Neuronal stem cell (in vitro differentiated cells): ENCODE measurements at regions not wholly inside any gene's neighbourhood (a gene's known extent, or its start where the extent isn't known, plus 50 kb on each side); places are given as distances from the start of the nearest gene placed in this dataset.

Experiments used
- DNase-seq: peaks from one replicate; pipeline ENCODE4 v3.0.0-alpha.2; 2013; ENCODE audit warnings: low spot score
- H2AFZ ChIP-seq: one replicate; pipeline ENCODE4 v1.6.1; 2013; ENCODE audit warnings: mild to moderate bottlenecking, low read length, inconsistent platforms
- H2AK5ac ChIP-seq: 2 replicates; pipeline ENCODE4 v1.6.1; 2013; ENCODE audit warnings: low read depth, mild to moderate bottlenecking, inconsistent platforms, low read length, moderate library complexity, mixed read lengths
- H2BK120ac ChIP-seq: 2 replicates; pipeline ENCODE4 v1.6.1; 2013; ENCODE audit warnings: low read depth, mild to moderate bottlenecking, inconsistent platforms, low read length, moderate library complexity, mixed read lengths
- H2BK12ac ChIP-seq: one replicate; pipeline ENCODE4 v1.6.1; 2013; ENCODE audit warnings: low read length, inconsistent platforms
- H2BK15ac ChIP-seq: 2 replicates; pipeline ENCODE4 v1.6.1; 2013; ENCODE audit warnings: mild to moderate bottlenecking, low read length, inconsistent platforms, mixed read lengths
- H2BK5ac ChIP-seq: one replicate; pipeline ENCODE4 v1.6.1; 2013; ENCODE audit warnings: inconsistent platforms, mild to moderate bottlenecking, low read length, moderate library complexity
- H3K14ac ChIP-seq: one replicate; pipeline ENCODE4 v1.6.1; 2013; ENCODE audit warnings: low read length, inconsistent platforms
- H3K18ac ChIP-seq: 2 replicates; pipeline ENCODE4 v1.6.1; 2013; ENCODE audit warnings: low read length, inconsistent platforms
- H3K23ac ChIP-seq: 2 replicates; pipeline ENCODE4 v1.6.1; 2013; ENCODE audit warnings: low read depth, mild to moderate bottlenecking, mixed read lengths, low read length, inconsistent platforms; ENCODE audit not compliant: poor library complexity
- H3K27ac ChIP-seq: replicated peaks from 3 replicates; pipeline ENCODE4 v1.5.1; 2013; ENCODE audit warnings: low read length, inconsistent platforms
- H3K27me3 ChIP-seq, 3 experiments: 2 replicates each; pipeline ENCODE4 v1.6.1; 2013; ENCODE audit warnings: low read length in 3 of 3, mild to moderate bottlenecking in 2 of 3, inconsistent platforms in 1 of 3, low read depth in 1 of 3, mixed read lengths in 1 of 3, moderate library complexity in 1 of 3; ENCODE audit not compliant: control insufficient read depth in 3 of 3, insufficient read depth in 3 of 3
- H3K36me3 ChIP-seq, 2 donors: replicated peaks in 1 of 2; 2 replicates each; pipeline ENCODE4 v1.6.1; 2013; ENCODE audit warnings: low read length in 2 of 2; ENCODE audit not compliant: control insufficient read depth in 2 of 2, insufficient read depth in 2 of 2
- H3K4ac ChIP-seq: 2 replicates; pipeline ENCODE4 v1.6.1; 2013; ENCODE audit warnings: inconsistent platforms, mild to moderate bottlenecking, low read length, moderate library complexity
- H3K4me1 ChIP-seq, 2 donors: 1 replicate in 1 of 2; 2 replicates in 1 of 2; pipeline ENCODE4 v1.6.1; 2013; ENCODE audit warnings: low read length in 2 of 2, low read depth in 1 of 2; ENCODE audit not compliant: control insufficient read depth in 2 of 2, insufficient read depth in 1 of 2
- H3K4me2 ChIP-seq: one replicate; pipeline ENCODE4 v1.6.1; 2013; ENCODE audit warnings: mild to moderate bottlenecking, low read length, inconsistent platforms; ENCODE audit not compliant: insufficient read depth, poor library complexity, severe bottlenecking
- H3K4me3 ChIP-seq, 2 donors: 2 replicates each; pipeline ENCODE4 v1.5.1; 2013; ENCODE audit warnings: low read length in 2 of 2, mild to moderate bottlenecking in 2 of 2, inconsistent platforms in 1 of 2, moderate library complexity in 1 of 2
- H3K79me1 ChIP-seq: one replicate; pipeline ENCODE4 v1.6.1; 2013; ENCODE audit warnings: low read depth, mild to moderate bottlenecking, inconsistent platforms, low read length, moderate library complexity
- H3K9ac ChIP-seq: one replicate; pipeline ENCODE4 v1.6.1; 2013; ENCODE audit warnings: mild to moderate bottlenecking, low read depth, low read length, inconsistent platforms; ENCODE audit not compliant: poor library complexity
- H3K9me3 ChIP-seq, 2 donors: replicated peaks in 1 of 2; 2 replicates each; pipeline versions ENCODE3 to v1.6.1; 2013; ENCODE audit warnings: low read length in 2 of 2, mild to moderate bottlenecking in 2 of 2, inconsistent platforms in 1 of 2, low read depth in 1 of 2, mixed read lengths in 1 of 2, moderate library complexity in 1 of 2; ENCODE audit not compliant: control insufficient read depth in 2 of 2, insufficient read depth in 1 of 2
- H4K8ac ChIP-seq: one replicate; pipeline ENCODE4 v1.6.1; 2013; ENCODE audit warnings: low read depth, mild to moderate bottlenecking, inconsistent platforms, low read length, moderate library complexity
- H4K91ac ChIP-seq: one replicate; pipeline ENCODE4 v1.6.1; 2013; ENCODE audit warnings: low read length, low read depth, mild to moderate bottlenecking, inconsistent platforms; ENCODE audit not compliant: poor library complexity
- WGBS, 2 donors: extraction: QIAGEN DNeasy Blood & Tissue Kit; methylation state at CpG; one replicate each; pipeline ENCODE4 v1.1.7; 2013; ENCODE audit warnings: missing lambda C conversion rate in 2 of 2, mixed read lengths in 1 of 2; ENCODE audit not compliant: insufficient read length in 2 of 2, insufficient replicate concordance in 1 of 2; ENCODE audit errors: extremely low coverage in 2 of 2; 5-methylcytosine and 5-hydroxymethylcytosine counted together

DNA sequence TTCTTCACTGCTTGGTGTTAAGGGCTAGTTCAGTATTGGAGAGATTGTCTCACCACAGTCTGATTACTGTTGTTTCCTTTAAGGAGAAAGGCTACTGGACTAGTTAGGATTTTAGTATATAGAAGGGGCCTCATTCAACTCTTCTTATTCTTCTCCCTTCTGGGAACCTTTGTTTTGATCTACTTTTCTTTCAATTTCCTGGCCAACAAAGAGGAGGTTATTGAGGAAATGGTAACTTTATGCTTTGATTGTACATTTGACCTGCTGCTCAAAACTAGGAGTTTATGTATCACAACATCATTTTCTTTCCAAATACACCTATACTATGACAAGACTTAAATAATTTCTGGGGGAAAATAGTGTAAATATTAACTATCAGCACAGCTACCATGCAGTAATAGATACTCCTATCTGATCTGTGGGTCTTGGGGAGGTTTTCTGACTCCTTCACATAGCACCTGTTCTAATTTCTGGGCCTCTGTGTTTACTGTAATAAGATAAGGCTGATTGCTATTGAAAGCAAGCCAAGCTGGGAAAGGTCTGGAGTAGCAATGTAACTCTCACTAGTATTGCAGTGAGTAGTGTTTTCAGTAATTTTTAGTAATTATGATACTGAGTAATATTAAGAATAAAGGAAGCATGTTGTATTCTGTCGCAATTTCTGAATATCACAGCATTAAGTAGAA is 395.3 kb downstream of the NUP35 start:
- no peak overlapping the region for H3K27ac ChIP-seq
- no peaks in the 10 kb centered on the region for H3K4me1 ChIP-seq
- H3K4ac ChIP-seq = no peak overlapping the region
- H3K14ac ChIP-seq = no peak overlapping the region
- H3K18ac ChIP-seq = no peak overlapping the region
- no peaks in the 10 kb centered on the region for H3K36me3 ChIP-seq
- no peak overlapping the region for H3K4me3 ChIP-seq
- H2AK5ac ChIP-seq = no peak overlapping the region
- no peak overlapping the region for H4K91ac ChIP-seq
- no peak for DNase-seq
- no peak overlapping the region for H3K4me2 ChIP-seq
- no peak overlapping the region for H2BK120ac ChIP-seq
- no peak overlapping the region for H4K8ac ChIP-seq
- no peak overlapping the region for H2BK5ac ChIP-seq
- no peaks in the 10 kb centered on the region for H3K79me1 ChIP-seq
- H3K9me3 ChIP-seq = no peaks in the 10 kb centered on the region
- H2BK12ac ChIP-seq = no peak overlapping the region
- H3K9ac ChIP-seq = no peak overlapping the region
- H2BK15ac ChIP-seq = no peak overlapping the region
- WGBS, 2 donors = no CpG with 5 or more reads among the region's 1 CpG
- H2AFZ ChIP-seq = no peak overlapping the region
- H3K23ac ChIP-seq = no peak overlapping the region
- no peaks in the 10 kb centered on the region for H3K27me3 ChIP-seq

DNA sequence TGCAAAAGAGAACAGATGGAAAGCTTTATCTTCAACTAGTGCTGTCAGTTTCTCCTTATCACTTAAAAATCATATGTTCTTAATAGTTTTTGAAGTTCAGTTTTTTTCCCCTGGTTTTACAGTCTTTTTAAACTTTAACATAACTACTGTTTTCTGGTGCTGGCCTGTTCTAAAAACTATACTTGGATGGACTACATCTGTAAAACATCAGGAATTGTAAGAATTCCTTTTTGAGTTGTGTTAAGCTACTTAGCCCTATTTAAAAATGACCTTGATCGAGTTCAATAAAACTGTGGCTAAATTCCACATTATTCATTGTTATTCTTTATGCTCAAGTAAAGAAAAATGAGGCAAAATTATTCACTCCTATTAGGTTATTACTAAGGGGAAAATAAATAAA is 397.7 kb downstream of the NUP35 start:
- H2BK5ac ChIP-seq = no peak overlapping the region
- H4K8ac ChIP-seq = no peak overlapping the region
- no peaks in the 10 kb centered on the region for H3K27me3 ChIP-seq
- H3K4me1 ChIP-seq = no peaks in the 10 kb centered on the region
- no peak overlapping the region for H2AFZ ChIP-seq
- no peak overlapping the region for H3K14ac ChIP-seq
- no peak overlapping the region for H3K9ac ChIP-seq
- H3K23ac ChIP-seq = no peak overlapping the region
- H3K4ac ChIP-seq = no peak overlapping the region
- no peaks in the 10 kb centered on the region for H3K9me3 ChIP-seq
- no peak overlapping the region for H3K27ac ChIP-seq
- H3K79me1 ChIP-seq = no peaks in the 10 kb centered on the region
- no peak overlapping the region for H4K91ac ChIP-seq
- no peak for DNase-seq
- H3K4me2 ChIP-seq = no peak overlapping the region
- no peak overlapping the region for H2AK5ac ChIP-seq
- no peak overlapping the region for H2BK120ac ChIP-seq
- no CpG with 5 or more reads among the region's 1 CpG for WGBS, 2 donors
- H3K4me3 ChIP-seq = no peak overlapping the region
- no peak overlapping the region for H2BK12ac ChIP-seq
- no peak overlapping the region for H2BK15ac ChIP-seq
- no peak overlapping the region for H3K18ac ChIP-seq
- H3K36me3 ChIP-seq = no peaks in the 10 kb centered on the region

GRCh38 chr2:183522489-183523266 is 398.4 kb downstream of the NUP35 start:
- WGBS, 2 donors = no CpG with 5 or more reads among the region's 2 CpGs
- no peak overlapping the region for H3K4me3 ChIP-seq

GRCh38 chr2:183530333-183530901 is 406.2 kb downstream of the NUP35 start:
- Histone ChIP-seq H2BK5ac (no peak overlapping the region), H4K91ac (no peak overlapping the region), H3K27ac (no peak overlapping the region), H3K23ac (no peak overlapping the region), H3K4me2 (no peak overlapping the region), H3K4me1 (no peaks in the 10 kb centered on the region), H2BK120ac (no peak overlapping the region), H3K36me3 (no peaks in the 10 kb centered on the region), H3K4ac (no peak overlapping the region), H3K18ac (no peak overlapping the region), H3K14ac (no peak overlapping the region), H3K9me3 (no peaks in the 10 kb centered on the region), H3K79me1 (no peaks in the 10 kb centered on the region), H2AFZ (no peak overlapping the region), H3K4me3 (no peak overlapping the region), H3K27me3 (no peaks in the 10 kb centered on the region), H2AK5ac (no peak overlapping the region), H3K9ac (no peak overlapping the region), H2BK15ac (no peak overlapping the region), H4K8ac (no peak overlapping the region), H2BK12ac (no peak overlapping the region)
- no CpG with 5 or more reads among the region's 5 CpGs for WGBS, 2 donors
- no peak for DNase-seq

More at GRCh38 chr2:183522489-183523266, 398.4 kb downstream of the NUP35 start:
- Histone ChIP-seq H2BK5ac (no peak overlapping the region), H2AK5ac (no peak overlapping the region), H3K79me1 (no peaks in the 10 kb centered on the region), H3K14ac (no peak overlapping the region), H3K4me1 (no peaks in the 10 kb centered on the region), H4K91ac (no peak overlapping the region), H2AFZ (no peak overlapping the region), H2BK15ac (no peak overlapping the region), H3K23ac (no peak overlapping the region), H3K36me3 (no peaks in the 10 kb centered on the region), H3K9me3 (no peaks in the 10 kb centered on the region), H4K8ac (no peak overlapping the region), H2BK12ac (no peak overlapping the region), H3K27ac (no peak overlapping the region), H3K18ac (no peak overlapping the region), H3K27me3 (no peaks in the 10 kb centered on the region), H3K4ac (no peak overlapping the region), H2BK120ac (no peak overlapping the region), H3K4me2 (no peak overlapping the region), H3K9ac (no peak overlapping the region)
- DNase-seq = no peak
